HG03025 (cell line): ENCODE measurements at regions not wholly inside any gene's neighbourhood (a gene's known extent, or its start where the extent isn't known, plus 50 kb on each side); places are given as distances from the start of the nearest gene placed in this dataset.
"Not testable (repeated sequence)": the region's sequence is repeated elsewhere in the genome, so short reads cannot be mapped to it uniquely, and the experiment has no call there.

Experiments
- ATAC-seq: cut with Tn5 transposase; IDR thresholded peaks from one replicate; pipeline ENCODE4 v1.9.1; 2021; ENCODE audit warnings: mild to moderate bottlenecking, moderate library complexity; ENCODE audit not compliant: unreplicated experiment, low FRiP score

DNA sequence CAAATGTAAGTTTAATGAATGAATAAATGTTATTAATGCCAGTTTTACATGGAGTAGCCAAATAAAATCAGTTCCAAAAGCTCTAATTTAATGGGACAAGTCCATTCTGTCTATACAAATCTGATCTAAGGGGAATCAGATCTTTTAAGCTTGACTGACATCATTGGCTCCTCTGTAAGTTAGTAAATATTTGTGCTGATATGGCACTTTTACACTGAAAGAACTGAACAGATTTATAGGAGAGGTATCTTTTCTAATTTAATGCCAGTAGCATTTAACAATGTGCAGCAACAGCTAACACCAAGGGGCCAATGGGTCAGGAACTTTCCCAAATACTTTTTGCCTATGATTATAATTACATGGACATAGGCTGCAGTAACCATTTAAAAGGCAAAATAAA, 832.3 kb downstream of the PCDH17 start:
- no peak for ATAC-seq

DNA sequence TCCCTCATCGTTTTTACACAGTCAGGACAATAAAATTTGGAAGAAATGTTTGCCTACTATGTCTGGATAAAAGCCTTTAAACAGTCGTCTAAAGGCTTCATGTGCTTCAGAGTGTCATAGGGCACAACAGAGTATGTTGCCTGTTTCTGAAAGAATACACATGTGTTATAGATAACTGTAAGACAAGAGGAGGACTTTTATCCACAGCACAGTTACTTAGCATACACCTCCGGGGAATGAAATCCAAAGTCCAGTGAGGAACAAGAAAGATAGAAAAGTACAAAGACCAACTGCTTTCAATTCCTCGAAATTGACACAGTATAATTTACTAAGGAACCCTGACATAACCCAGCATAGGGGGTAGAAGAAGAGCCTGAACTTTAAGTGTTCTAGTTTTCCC, 835.6 kb downstream of the PCDH17 start:
- no peak for ATAC-seq

DNA sequence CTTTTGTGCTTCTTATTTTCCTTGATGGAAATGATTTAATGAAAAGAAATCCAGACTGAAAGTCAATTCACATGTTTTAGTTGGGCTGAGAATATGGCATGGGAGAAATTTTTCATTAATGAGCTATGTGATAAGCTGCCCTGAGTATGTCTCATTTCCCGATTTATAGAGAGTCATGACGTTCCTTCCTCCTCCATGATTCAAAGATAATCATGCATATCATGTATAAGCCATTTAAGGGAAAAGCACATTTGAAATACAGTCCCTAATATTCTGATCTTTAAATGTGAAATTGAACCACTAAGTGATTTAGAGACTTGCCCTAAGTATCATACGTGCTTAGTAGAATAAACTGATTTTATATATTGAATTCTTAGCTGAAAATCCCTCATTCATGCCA, 840.9 kb downstream of the PCDH17 start:
- ATAC-seq = no peak

DNA sequence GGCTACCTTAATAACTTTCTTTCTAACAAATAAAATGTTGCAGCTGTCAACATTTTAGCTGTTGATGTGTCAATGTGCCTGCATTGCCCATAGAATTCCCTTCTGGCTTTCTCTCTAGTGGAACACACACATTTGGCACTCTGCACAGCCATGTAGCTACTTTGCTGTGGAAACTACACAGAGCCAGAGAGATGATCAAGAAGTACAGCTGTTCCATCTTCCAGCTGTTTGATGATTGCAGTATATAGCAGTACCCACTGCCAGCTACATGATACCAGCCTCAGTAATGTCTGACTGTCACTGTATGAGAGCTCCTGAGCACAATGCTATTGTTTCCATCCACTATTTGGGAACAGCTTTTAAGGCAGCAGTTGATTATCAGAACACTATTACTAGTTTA, 843.0 kb downstream of the PCDH17 start:
- no peak for ATAC-seq

DNA sequence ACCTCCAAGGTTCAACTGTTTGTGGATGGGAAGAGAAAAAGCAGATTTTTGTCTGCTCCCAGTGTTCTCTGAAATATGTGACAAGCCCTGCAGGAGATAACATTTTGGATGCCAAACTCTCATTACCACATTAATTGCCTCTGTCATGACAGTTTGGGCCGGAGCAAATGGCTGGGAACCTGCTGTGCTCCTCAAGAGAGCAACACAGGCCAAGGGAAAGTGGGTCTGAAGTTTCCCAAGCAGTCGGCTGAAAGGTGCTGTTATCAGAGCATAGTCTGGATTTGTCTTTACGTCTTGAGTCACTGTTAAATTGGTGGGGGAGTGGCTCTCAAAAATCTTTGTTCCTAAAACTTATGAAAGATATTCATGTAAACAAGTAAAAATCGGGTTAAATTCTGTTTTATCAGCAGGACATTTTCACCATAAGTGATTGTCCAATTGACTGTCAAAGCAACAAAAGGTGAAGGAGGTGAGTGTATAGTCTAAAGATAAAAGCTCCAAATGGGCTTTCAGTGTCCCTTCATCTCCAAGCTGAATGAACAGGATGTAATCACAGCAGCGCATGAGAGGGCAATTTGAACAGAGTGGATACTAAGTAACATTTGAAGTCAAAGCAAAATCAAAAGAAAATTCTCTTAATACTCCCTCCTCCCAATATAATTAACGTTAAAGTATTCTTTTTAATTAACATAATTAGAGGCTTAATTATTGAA, 844.8 kb downstream of the PCDH17 start:
- ATAC-seq = no peak

DNA sequence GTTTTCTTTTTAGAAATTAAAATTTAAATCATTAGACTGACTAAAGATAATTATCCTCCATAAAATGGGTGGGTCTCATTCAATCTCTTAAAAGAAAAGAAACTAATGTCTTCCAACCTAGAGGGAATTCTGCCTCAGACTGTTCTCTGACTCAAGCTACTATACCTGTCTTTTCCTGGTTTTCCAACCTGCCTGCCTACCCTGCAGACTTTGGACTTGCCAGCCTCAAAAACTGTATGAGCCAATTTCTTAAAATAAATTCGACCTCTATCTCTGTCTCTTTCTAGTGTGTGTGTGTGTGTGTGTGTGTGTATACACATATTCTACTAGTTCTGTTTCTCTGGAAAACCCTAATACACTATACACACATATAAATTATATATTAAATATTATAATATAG, 847.3 kb downstream of the PCDH17 start:
- ATAC-seq = no peak

DNA sequence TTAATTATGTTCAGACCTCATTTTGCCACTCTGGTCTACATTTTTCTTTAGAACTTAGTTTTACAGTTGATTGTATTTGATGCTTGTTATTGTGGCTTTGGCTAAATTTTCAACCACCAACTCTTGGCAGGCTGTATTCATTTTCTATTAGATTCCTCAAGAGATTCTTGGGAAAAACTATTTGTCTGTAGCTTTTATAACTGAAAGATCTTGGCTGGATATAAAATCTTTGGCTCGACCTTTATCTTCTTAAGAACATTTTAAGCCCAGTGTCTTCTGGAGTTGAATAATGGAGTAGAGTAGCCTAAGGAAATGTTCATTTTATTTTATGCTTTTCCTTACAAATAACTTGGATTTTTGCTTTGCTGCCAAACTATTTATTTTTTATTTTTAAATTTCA, 848.5 kb downstream of the PCDH17 start:
- ATAC-seq = no peak

DNA sequence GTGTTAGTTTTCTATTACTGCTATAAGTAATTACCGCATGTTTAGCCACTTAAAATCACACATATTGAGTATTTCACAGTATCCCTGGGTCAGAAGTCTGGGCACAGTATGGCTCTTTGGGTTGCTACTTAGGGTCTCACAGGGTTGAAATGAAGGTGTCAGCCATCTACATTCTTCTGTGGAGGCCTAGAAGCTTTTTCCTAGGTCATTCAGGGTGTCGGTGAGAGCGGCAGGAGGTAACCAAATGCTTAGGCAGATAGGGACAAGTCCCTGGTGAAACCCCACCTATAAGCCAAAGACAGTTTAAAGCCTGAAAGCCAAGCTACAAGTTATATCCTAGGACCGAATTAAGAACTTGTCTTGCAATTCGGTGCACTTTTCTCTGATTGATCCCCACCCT, 856.7 kb downstream of the PCDH17 start:
- no peak for ATAC-seq

DNA sequence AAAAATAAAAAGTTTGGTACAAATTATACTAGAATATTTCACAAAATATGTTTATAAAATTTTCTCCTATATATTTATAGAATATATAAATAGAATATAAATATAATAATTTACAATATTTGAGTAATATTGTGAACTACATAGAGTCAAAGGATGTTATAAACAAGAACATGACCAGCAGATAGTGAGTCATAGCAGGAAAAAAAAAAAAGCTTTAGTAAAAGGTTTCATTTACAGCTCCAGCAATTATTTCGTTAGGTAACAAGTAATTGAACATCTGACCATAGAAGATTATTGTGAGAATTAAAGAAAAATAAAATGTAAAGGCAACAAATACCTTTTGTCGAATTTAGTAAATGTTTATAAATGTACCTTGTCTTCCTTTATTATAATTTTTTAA, 864.1 kb downstream of the PCDH17 start:
- ATAC-seq = no peak

DNA sequence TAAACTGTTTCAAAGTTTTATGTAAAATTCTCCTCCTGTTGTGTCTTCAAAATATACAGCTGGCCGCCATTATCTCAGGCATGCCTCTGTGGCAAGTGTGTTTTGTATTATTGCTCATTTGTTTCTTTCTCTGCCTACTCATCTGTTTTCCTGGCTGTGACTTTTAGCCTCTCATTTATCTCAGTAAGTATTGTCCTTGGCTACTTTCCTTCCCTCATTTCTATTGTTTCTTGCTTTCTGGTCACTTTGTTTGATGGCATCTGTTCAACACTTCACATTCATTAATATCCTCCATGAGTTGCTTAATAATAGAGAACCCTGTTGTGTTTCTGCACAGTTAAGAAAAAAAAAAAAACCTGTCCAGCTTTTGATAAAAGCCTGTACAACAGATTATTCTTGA, 869.4 kb downstream of the PCDH17 start:
- ATAC-seq = no peak

DNA sequence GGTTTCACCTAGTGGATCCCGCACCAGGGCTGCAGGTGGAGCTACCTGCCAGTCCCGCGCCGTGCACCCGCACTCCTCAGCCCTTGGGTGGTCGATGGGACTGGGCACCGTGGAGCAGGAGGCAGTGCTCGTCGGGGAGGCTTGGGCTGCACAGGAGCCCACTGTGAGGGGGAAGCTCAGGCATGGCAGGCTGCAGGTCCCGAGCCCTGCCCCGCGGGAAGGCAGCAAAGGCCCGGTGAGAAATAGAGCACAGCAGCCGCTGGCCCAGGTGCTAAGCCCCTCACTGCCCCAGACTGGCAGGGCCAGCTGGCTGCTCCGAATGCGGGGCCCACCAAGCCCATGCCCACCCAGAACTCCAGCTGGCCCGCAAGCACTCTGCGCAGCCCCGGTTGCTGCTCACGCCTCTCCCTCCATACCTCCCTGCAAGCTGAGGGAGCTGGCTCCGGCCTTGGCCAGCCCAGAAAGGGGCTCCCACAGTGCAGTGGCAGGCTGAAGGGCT, 872.7 kb downstream of the PCDH17 start:
- ATAC-seq = not testable (repeated sequence)

DNA sequence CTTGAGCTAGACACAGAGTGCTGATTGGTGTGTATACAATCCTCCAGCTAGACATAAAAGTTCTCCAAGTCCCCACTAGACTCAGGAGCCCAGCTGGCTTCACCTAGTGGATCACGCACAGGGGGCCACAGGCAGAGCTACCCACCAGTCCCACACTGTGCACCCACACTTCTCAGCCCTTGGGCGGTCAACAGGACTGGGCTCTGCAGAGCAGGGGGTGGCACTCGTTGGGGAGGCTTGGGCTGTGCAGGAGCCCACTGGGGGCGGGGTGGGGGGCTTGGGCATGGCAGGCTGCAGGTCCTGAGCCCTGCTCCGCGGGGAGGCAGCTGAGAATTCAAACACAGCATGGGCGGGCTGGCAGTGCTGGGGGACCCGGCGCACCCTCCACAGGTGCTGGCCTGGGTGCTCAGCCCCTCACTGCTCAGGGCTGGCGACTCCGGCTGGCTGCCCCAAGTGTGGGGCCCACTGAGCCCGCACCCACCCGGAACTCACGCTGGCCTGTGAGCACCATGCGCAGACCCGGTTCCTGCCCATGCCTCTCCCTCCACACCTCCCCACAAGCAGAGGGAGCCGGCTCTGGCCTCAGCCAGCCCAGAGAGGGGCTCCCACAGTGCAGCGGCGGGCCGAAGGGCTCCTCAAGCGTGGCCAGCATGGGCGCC, 873.8 kb downstream of the PCDH17 start:
- not testable (repeated sequence) for ATAC-seq

DNA sequence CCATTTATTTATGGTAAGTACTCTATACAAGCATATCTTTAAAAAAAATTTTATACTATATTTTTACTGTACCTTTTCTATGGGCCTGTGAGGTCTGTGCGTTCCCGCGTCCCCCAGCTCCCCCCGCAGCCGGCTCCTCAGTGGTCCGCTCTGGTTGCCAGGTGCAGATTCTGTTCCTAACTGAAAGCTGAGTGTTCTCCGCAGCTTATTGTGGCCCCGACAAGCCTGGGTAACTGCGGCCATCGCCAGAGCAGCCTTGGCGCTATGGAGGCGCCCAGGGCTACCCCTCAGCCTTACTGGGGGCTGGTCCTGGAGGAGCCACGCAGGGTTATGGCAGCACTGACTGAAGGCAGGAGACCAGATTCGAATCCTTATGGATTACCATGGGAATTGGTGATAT, 896.8 kb downstream of the PCDH17 start:
- ATAC-seq = no peak

DNA sequence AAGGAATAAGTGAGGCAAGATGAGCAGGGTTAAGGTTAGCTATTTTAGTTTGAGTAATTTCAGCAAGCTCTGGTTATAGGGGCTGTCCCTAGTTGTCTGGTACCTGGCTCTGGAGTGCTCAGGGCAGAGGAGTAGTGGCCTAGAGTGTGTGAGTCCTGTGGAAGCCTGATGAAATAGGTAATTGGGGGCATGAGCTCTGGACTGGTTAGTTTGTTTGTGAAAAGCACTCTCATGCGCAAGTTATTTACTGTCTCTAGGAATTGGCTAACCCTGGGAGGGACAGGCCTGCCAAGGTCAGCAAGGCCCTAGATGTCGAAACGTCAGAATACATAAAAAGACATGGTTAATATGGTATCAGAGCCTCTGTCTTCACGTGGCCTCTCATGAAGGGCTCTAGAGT, 900.1 kb downstream of the PCDH17 start:
- ATAC-seq = no peak

DNA sequence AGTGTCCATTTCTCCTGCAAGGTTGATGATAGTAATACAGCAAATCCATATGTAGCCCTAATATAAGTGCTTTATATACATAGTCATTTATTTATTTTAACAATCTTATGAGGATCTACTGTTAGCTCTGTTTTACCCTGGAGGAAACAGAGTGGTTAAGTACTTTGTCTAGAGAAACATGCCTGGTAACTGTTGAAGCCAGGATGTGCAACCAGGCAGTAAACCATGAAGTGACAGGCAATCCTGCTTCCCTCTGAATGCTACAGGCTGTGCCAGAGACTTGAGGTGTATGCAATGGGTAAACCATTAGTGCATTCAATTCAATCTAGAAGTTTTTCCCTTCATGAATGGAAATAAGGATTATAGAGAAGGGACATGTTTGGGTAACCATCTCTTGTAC, 911.0 kb downstream of the PCDH17 start:
- no peak for ATAC-seq

DNA sequence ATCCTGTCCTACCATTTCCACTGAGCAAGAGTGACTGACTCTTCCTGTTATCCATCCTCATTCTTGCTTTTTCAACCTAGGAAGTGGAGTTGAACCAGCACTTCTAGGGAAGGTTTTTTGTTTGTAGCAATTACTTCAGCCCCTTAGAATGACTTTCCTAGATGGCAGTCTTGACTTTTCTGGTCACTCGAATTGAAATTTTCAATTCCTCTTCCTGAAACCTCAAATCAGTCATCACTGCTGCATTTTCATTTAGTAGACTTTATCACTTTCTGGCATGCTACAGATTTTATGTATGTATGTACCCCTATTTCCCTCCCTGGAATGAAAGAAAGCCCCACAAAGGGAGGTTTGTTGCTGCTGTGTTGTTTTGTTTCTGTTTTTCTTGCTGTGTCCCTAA, 915.9 kb downstream of the PCDH17 start:
- ATAC-seq = no peak

DNA sequence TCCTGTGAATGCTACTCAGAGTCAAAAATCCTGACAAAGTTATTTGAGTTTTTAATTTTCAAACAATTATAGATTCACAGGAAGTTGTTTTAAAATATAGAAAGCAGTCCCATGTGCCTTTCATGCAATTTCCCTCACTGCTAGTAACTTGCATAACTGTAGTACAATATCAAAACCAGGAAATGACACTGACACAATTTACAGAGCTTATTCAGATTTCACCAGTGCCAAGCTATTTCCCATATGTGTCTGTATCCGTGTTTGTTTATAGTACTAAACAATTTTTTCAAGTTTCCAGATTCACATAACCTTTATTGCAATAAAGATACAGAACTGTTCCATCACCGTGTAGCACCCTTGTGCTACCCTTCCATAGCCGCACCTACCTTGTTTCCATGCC, 934.6 kb downstream of the PCDH17 start:
- no peak for ATAC-seq

DNA sequence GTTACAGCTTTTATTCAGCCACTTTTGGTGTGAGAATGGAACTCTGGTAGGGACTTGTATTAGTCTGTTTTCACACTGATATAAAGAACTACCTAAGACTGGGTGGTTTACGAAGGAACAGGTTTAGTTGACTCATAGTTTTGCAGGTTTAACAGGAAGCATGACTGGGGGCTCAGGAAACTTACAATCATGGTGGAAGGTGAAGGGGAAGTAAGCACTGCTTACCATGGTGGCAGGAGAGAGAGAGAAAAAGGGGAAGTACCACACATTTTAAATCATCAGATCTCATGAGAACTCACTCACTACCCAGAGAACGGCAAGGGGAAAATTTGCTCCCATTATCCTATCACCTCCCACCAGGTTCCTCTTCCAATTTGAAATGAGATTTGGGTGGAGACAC, 942.2 kb downstream of the PCDH17 start:
- ATAC-seq = no peak

DNA sequence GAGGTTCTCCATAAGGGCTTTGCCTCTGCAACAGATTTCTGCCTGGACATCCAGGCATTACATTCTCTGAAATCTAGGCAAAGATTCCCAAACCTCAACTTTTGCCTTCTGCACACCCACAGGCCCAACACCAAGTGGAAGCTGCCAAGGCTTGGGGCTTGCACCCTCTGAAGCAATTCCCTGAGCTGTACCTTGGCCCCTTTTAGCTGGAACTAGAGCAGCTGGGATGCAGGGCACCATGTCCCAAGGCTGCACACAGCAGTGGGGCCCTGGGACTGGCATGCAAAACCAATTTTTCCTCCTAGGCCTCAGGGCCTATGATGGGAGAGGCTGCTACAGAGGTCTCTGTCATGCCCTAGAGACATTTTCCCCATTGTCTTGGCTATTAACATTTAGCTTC, 943.2 kb downstream of the PCDH17 start:
- no peak for ATAC-seq

DNA sequence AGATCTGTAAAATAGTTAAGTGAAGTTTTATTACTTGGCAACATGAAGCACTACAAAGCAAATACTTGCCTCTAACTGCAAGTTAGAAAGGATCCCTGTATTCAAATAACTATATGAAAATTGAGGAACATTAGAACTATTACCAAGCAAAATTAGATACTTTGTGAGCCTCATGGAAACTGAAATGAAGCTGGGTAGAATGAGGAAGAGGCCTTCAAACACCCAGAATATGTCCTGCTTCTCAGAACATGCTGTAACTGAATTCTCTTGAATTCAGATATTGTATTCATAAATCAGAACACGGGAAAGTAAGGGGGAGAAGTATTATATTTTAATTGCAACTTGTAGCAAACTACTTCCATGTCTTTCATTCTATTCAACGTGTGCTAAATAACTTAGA, 947.9 kb downstream of the PCDH17 start:
- ATAC-seq = no peak

DNA sequence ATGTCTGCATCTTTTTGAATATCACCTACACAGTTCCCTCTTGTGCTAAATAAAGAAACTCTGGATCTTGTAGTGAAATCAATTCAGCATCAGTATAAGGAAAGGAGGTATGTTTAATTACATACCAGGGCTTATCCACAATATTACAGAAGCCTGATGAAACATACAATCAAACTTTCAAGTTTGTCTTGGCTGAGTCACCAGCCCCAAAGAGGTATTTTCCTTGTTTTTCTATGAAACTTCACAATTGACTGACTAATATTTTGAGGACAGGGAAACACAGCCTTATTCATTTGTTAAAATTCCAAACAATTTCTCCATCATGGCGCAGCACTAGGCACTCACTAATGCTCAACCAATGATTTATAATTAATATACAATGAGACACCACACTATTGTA, 952.4 kb downstream of the PCDH17 start:
- ATAC-seq = no peak

DNA sequence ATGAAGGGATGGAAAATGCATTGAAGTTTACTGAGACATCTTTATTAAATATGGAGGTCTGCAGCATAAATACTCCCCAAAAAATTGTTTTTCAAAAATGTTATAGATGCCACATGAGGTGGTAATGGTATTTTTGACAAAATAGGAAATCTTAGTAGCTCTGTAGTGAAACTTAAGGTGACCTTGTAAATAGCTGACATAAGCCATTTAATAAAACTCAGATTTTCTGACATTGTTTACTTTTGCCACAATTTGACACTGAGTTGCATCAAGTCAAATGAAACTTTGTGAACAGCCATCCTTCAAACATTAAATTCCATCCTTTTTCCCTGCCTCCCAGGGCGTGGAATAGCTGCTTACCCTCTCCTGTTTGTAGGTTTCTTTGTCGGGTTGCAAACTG, 953.1 kb downstream of the PCDH17 start:
- no peak for ATAC-seq
